Body of pancreas (tissue), 4 donors: ENCODE measurements at regions not wholly inside any gene's neighbourhood (a gene's known extent, or its start where the extent isn't known, plus 50 kb on each side); places are given as distances from the start of the nearest gene placed in this dataset.

Source experiments
- ATAC-seq: fragments of 150-250 bp; one replicate; pipeline ENCODE4 v1.9.1; 2016
- DNase-seq, 4 donors: peaks; one replicate each; pipeline ENCODE4 v3.0.0-alpha.2; 2019
- H3K27ac ChIP-seq, 4 donors: fragments of 200-600 bp; sonication (generic); 1 replicate in 3 of 4; 2 replicates in 1 of 4; pipeline versions ENCODE4 v1.5.1 to v1.6.1; 2016 to 2019; ENCODE audit warnings: mild to moderate bottlenecking in 1 of 4, mixed read lengths in 1 of 4, moderate library complexity in 1 of 4
- H3K27me3 ChIP-seq, 2 donors: fragments of 200-600 bp; sonication (generic); one replicate each; pipeline ENCODE4 v1.6.0; 2016; ENCODE audit warnings: mild to moderate bottlenecking in 1 of 2
- H3K36me3 ChIP-seq, 2 donors: fragments of 200-600 bp; sonication (generic); replicated peaks in 1 of 2; 2 replicates each; pipeline ENCODE4 v1.5.1; 2016; ENCODE audit warnings: low read depth in 2 of 2; ENCODE audit not compliant: insufficient read depth in 1 of 2
- H3K4me1 ChIP-seq: fragments of 200-600 bp; sonication (generic); one replicate; pipeline ENCODE4 v1.6.0; 2016
- H3K4me3 ChIP-seq, 2 donors: fragments of 200-600 bp; sonication (generic); 1 replicate in 1 of 2; 2 replicates in 1 of 2; pipeline ENCODE4 v1.5.1; 2016 to 2019
- H3K9me3 ChIP-seq, 3 donors: fragments of 200-600 bp; sonication (generic); 1 replicate in 2 of 3; 2 replicates in 1 of 3; pipeline ENCODE4 v1.5.1; 2016
- CTCF ChIP-seq, 7 experiments: fragments of 450-650 bp in 4 of 7; fragments of 200-600 bp in 3 of 7; sonication (generic) in 3 of 7; IDR thresholded peaks; one replicate each; pipeline ENCODE4 v1.5.1; 2016 to 2019; ENCODE audit warnings: antibody characterized with exemption in 7 of 7
- POLR2A ChIP-seq, 3 donors: fragments of 450-650 bp; IDR thresholded peaks; one replicate each; pipeline ENCODE4 v1.6.1; 2016; ENCODE audit warnings: antibody characterized with exemption in 3 of 3, mild to moderate bottlenecking in 2 of 3
- WGBS, 2 donors: methylation state at CpG; one replicate each; pipeline ENCODE4 v1.1.5; 2017; 5-methylcytosine and 5-hydroxymethylcytosine counted together
- intact Hi-C: fragments of 100-400 bp; cut with DNase I; formaldehyde crosslinking; loops from one replicate; pipeline ENCODE4 v1.15.1; 2023

GRCh38 chr3:8279476-8279875, 222.1 kb upstream of the LMCD1 start:
- no peak for DNase-seq
- intact Hi-C loops: no loop called here
- H3K4me1 ChIP-seq: no peaks in the 10 kb centered on the region
- H3K27me3 ChIP-seq: no peaks in the 10 kb centered on the region
- ATAC-seq: no peak
- no peaks in the 10 kb centered on the region for H3K9me3 ChIP-seq
- no peaks in the 10 kb centered on the region for H3K36me3 ChIP-seq
- no peak overlapping the region for H3K27ac ChIP-seq
- no peak for TF ChIP-seq POLR2A (IDR thresholded peaks at IDR 0.05)
- no peak for TF ChIP-seq CTCF (IDR thresholded peaks at IDR 0.05)
- H3K4me3 ChIP-seq: no peak overlapping the region
- 70 to 72% methylated on average over 7 of the region's 7 CpGs for WGBS, 2 donors

- ATAC-seq (no peak), DNase-seq (no peak)
- H3K27ac ChIP-seq: no peak overlapping the region
- intact Hi-C loops: no loop called here
- 47 to 67% methylated on average over 5 of the region's 5 CpGs for WGBS, 2 donors
- H3K27me3 ChIP-seq: no peaks in the 10 kb centered on the region
- no peaks in the 10 kb centered on the region for H3K9me3 ChIP-seq
- H3K36me3 ChIP-seq: no peaks in the 10 kb centered on the region
- H3K4me3 ChIP-seq: no peak overlapping the region
- H3K4me1 ChIP-seq: no peaks in the 10 kb centered on the region
- TF ChIP-seq POLR2A (IDR thresholded peaks at IDR 0.05): no peak
- no peak for TF ChIP-seq CTCF (IDR thresholded peaks at IDR 0.05)
Measured at GRCh38 chr3:8279886-8280550, 221.6 kb upstream of the LMCD1 start.

DNA sequence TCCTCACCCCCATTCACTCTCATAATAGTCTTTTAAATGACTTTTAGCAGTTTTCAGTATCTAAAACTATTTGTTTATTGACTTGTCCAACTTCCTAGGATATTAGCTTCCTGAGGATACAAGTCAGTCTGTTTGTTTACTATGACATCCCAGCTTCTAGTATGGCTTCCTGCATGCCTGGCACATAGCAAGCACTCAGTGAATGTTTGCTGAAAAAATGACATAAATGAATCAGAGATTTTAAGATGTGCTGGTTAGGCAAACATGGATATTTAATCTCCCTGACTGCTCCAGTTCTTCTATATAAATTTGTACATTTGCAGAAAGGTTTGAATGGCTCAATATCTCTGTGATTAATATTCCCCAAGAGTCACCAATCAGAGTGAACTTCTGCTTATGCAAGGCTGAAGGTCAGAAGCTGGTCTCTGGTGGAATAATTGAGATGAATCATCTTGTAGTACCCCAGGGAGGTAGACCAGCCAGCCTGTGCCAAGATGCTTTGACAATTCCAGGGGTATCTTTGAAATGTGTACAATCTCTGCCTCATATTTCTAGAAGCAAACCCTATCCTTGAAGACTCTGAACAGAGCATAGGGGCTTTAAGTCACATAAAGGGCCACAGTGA, 219.0 kb upstream of the LMCD1 start:
- H3K27ac ChIP-seq: no peak overlapping the region
- DNase-seq (no peak), ATAC-seq (no peak)
- no peak overlapping the region for H3K4me3 ChIP-seq
- H3K27me3 ChIP-seq: no peaks in the 10 kb centered on the region
- H3K4me1 ChIP-seq: no peaks in the 10 kb centered on the region
- no peaks in the 10 kb centered on the region for H3K9me3 ChIP-seq
- no peak for TF ChIP-seq POLR2A (IDR thresholded peaks at IDR 0.05)
- TF ChIP-seq CTCF (IDR thresholded peaks at IDR 0.05): no peak
- intact Hi-C loops: no loop called here
- no peaks in the 10 kb centered on the region for H3K36me3 ChIP-seq

- WGBS, 2 donors: 95 to 100% methylated on average over 1 of the region's 1 CpG
- no peaks in the 10 kb centered on the region for H3K4me1 ChIP-seq
- no peak overlapping the region for H3K27ac ChIP-seq
- TF ChIP-seq CTCF (IDR thresholded peaks at IDR 0.05) (no peak), POLR2A (IDR thresholded peaks at IDR 0.05) (no peak)
- no peak for DNase-seq
- no peaks in the 10 kb centered on the region for H3K36me3 ChIP-seq
- no peaks in the 10 kb centered on the region for H3K9me3 ChIP-seq
- ATAC-seq: no peak
- no peaks in the 10 kb centered on the region for H3K27me3 ChIP-seq
- H3K4me3 ChIP-seq: no peak overlapping the region
- intact Hi-C loops: no loop called here
Measured at GRCh38 chr3:8283193-8283592, 218.4 kb upstream of the LMCD1 start.

DNA sequence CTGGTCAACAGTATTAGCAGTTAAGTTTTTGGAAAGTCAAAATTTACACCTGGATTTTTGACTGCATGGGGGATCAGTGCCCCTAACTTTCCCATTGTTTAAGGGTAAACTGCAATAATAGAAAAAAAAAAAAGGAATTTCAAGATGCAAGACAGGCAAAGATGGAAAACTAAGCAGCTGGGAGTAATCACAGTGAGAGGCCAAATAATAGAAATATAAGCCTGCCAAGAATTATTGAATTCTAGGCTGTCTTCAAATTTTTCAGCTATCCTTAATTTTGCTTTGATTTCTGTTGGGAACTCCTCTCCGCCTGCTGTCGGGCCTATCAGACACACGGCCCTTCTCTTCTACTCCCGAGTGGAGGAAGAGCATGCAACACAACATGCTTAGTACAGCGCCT, 215.5 kb upstream of the LMCD1 start:
- intact Hi-C loops: no loop called here
- no peaks in the 10 kb centered on the region for H3K36me3 ChIP-seq
- H3K4me3 ChIP-seq: no peak overlapping the region
- H3K9me3 ChIP-seq: no peaks in the 10 kb centered on the region
- H3K27ac ChIP-seq: no peak overlapping the region
- ATAC-seq (no peak), DNase-seq (no peak)
- WGBS, 2 donors: 86 to 90% methylated on average over 5 of the region's 5 CpGs
- TF ChIP-seq POLR2A (IDR thresholded peaks at IDR 0.05): no peak
- no peak for TF ChIP-seq CTCF (IDR thresholded peaks at IDR 0.05)
- H3K27me3 ChIP-seq: no peaks in the 10 kb centered on the region
- no peaks in the 10 kb centered on the region for H3K4me1 ChIP-seq
